Right renal cortex interstitium (tissue), 3 donors: ENCODE measurements at regions not wholly inside any gene's neighbourhood (a gene's known extent, or its start where the extent isn't known, plus 50 kb on each side); places are given as distances from the start of the nearest gene placed in this dataset.
"Not testable (repeated sequence)": the region's sequence is repeated elsewhere in the genome, so short reads cannot be mapped to it uniquely, and the experiment has no call there.

Experiments
- DNase-seq, 3 donors: peaks; one replicate each; pipeline ENCODE4 v3.0.0-alpha.2; 2013; ENCODE audit warnings: low read depth in 3 of 3, low spot score in 2 of 3

DNA sequence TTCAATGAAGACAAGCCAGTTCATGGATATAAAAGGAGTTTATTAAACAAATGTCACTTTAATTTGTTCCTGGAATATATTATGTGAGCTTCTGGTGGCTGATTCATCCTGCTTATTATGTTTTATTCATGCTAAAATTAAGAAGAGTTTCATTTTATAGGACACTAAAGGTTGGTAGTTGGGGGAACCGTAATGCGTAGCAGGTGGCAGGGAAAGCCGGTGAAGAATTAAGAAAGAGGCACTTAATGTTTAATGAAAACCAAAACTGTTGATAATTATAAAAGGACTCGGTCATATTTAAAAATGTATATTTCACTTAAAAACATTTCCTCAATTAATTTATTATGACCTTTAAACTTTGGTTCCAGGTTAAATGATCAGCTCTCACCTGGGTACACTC is 94.3 kb downstream of the XKR3 start:
- DNase-seq = not testable (repeated sequence)

GRCh38 chr22:16727491-16727890 is 97.7 kb downstream of the XKR3 start:
- DNase-seq = not testable (repeated sequence)

DNA sequence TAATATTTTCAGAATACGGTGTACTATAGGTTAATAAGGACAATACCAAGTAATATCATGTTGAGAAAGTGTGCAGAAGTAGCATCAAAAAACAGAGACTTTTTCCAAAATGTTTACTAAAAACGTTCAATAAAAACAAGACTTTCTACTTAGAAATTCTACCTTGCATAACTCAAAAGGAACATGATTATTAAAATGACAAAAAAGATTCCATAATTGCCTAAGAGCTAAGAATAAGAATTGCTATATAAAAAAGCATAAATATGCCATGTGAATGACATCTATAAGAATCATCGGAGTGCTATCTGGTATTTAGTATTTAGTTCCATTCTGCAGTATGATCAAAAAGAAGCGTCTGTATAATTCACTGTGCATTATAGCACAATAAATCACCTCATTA is 102.0 kb downstream of the XKR3 start:
- DNase-seq = not testable (repeated sequence)

DNA sequence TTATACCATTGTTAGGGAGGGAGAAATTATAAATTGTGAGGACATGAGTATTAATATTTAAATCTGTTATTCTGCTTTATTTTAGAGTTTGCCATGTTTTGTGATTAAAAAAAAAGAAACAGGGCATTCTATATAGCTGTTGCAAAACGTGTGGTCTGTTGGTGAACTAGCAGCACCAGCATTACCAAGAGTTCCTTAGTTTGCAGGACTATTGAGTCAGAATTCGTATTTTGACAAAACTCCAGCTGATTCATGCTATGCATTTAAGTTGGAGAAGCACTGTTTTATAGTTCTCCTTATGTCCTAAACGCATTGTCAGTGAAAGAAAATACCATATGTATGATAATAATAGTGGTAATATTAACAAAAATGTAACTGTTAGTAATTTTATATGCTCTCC is 102.6 kb downstream of the XKR3 start:
- not testable (repeated sequence) for DNase-seq

DNA sequence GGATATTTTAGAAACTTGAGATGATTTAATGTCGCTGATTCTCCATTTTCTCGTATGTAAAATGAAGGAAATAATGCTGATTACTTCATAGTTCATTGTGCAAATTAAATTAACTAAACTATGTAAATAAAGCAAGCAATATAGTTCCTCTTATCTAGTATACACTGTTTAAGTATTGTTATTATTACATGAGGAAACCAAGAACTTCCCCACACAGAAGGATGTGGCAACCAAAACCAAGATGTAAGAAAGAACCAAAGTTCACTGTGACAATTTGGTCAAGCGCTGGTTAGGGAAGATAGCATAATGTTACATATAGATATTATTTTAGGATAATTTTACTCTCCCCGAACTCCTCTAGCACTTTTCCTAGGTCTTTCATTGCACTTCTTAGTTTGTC is 103.2 kb downstream of the XKR3 start:
- no peak for DNase-seq

DNA sequence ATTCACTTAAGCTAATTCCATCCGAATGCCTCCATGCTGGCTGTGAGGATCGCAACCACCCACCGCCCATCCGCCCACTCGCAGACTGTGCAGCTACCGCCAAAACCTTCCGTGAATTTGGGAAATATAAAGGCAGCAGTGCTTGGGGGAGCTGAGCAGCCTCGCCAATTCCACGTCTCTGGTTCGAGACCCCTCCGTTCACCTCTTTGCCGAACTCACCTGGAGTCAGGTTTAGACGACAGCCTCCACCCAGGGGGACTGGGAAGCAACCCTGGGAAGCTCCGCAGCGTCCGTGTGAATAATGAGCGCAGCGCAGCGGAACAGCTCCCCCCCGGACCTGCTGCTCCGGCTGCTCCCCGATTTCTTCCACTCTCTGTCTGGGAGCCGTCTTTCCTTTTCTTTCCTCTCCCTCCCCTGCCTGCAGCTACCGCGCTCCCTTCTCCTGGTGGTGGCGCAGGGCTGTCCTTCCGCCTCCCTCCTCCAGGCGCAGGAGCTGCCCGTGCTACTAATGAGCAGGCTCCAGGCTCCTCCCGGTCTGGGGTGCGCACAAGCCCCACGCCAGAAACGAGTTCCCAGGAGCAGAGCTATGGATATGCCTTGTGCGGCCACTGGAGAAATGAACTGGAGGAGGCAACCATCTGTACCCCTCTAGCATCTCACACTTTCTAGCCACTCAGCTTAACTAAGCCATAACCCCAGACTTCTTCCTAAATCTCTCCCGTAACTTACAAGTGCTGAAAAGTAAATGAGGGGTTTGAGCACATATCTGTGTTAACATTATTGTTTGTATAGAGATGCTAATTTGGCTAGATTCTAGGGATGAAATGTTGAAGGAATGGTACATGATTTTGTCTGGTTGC is 107.3 kb downstream of the XKR3 start:
- DNase-seq = no peak

- not testable (repeated sequence) for DNase-seq
These were observed 110.6 kb downstream of the XKR3 start for GRCh38 chr22:16714568-16714967.

- not testable (repeated sequence) for DNase-seq
These were observed 109.8 kb upstream of the CCT8L2 start for GRCh38 chr22:16702318-16702870.

- not testable (repeated sequence) for DNase-seq
These were observed 107.8 kb upstream of the CCT8L2 start for GRCh38 chr22:16700390-16700789.

GRCh38 chr22:16699326-16699725 is 106.7 kb upstream of the CCT8L2 start:
- peak; percentile 20 to 46 (median 25) for DNase-seq

DNA sequence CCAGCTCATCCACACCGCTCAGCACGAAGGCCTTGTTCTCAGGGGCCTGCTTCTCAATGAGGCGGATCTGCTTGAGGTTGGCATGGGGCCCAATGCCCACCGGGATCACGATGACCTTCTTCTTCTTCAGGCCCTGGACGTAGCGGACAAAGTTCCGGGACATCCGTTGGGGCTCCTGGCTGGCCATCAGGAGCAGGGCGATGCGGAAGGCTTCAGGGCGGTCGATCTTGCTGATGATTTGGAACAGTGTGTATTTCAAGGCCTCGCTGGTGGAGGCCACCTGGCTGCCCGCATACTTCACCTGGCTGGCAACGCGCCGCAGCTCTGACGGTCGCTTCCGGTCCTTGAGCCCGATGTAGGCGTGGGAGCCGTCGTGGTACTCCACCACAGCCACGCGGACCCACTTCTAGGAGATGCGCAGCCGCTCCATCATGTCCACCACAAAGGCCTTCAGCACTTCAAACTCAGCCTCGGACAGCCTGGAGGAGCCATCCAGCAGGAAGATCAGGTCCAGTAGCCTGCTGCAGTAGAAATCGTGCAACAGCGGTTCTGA is 105.0 kb upstream of the CCT8L2 start:
- not testable (repeated sequence) for DNase-seq

DNA sequence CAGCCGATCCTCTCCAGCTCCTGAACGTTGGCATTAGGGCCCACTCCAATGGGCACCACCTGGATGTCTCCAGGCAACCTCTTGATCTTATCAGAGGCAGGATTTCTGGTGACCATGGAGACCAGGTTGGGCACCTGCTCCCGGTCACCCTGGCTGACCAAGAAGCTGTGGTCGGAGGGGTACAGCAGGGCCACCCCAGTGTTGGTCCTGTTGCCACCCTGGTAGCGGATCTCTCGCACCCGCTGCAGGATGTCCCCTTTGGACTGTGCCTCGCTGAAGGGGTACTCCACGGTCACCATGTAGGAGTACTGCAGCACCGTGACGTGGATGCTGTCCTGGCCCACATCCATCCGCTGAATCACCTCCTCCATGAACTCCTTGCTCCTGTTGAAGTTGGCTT is 104.3 kb upstream of the CCT8L2 start:
- not testable (repeated sequence) for DNase-seq

DNA sequence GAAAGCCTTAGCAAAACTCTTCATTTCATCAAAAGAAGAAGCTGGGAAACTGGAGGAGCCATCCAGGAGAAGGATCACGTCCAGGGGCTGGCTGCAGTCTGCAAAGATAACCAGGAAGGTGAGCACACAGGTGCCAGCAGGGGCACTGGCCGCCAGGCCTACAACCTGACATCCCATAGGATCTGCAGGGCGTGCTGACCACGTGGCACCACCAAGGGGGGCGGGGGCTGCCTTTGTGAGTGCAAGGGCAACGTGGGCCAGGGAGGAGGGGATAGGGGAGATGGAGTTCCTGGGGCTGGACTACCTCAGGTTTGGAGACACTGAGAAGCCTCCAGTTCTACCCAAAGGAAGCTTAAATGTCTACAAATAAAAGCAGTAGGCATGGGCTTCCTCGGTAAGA is 102.7 kb upstream of the CCT8L2 start:
- no peak for DNase-seq

GRCh38 chr22:16693747-16694146 is 101.1 kb upstream of the CCT8L2 start:
- DNase-seq = not testable (repeated sequence)

DNA sequence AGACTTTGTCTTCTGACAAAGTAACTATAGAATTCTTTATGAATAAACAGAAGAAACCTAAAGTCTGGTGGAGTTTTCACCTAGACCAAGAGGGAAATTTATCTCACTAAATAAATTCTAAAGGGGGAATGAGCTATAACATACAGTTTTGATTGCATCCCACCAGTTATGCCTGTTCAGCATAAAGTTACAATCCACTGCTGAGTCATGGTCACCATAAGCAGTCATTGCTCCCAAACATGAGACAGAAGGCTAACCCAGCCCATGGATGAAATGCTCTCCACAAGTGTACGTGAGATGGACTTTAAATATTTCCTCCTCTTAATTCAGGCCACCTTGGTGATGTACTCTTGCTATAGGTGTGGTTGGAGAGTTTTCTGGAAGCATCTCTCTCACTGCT is 96.7 kb upstream of the CCT8L2 start:
- DNase-seq = not testable (repeated sequence)

GRCh38 chr22:16681290-16681689 is 88.7 kb upstream of the CCT8L2 start:
- DNase-seq = not testable (repeated sequence)

DNA sequence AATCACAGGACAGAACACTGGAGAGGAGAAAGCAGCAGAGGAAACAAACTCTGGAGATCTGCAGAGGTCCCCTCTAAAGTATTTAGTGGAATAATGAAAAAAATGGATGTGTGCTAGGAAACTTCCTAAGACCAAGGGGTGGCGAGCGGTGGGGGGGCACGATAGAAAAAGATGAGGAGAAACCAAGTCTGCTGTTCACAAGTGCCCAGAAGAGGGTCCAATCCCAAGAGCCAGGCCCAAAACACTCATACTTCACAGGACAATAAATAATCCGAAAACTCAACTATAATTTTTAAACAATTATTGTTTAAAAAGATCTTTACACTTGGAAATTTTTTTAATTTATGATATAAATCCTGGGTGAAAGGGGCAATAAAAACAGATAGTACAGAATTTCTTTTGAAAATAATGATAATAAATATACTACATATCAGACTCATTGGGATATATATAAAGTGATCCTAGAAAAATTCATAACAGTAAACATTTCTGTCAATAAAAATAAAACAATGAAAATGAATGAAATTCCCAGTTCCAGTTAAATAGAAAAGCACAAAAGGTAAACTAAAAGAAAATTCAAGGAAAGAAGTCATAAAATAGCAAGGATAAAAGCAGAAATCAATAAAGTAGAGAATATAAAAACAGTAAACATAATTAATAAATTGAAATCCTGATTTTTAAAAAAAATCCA is 87.7 kb upstream of the CCT8L2 start:
- DNase-seq = not testable (repeated sequence)

GRCh38 chr22:16679191-16679834 is 86.7 kb upstream of the CCT8L2 start:
- DNase-seq = not testable (repeated sequence)

DNA sequence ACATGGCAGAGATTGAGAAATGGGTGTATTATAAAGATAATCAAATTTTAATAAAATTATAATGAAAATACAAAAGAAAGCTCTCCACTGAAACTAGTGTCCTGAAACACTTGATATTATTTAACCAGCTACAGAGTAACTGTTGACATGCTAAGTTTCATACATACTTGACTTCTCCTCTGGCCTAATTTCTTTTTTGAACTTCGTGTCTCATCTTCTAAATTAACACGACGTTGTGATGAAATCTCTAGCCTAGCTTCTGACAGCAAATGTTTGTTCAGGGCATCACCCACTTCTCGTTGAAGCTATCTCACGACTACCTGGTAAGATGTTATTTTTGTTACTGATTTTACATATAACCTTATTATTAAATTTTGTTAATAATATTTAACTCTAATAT is 80.8 kb upstream of the CCT8L2 start:
- DNase-seq = not testable (repeated sequence)

GRCh38 chr22:16665610-16666009 is 73.0 kb upstream of the CCT8L2 start:
- not testable (repeated sequence) for DNase-seq

GRCh38 chr22:16662330-16662729 is 69.7 kb upstream of the CCT8L2 start:
- not testable (repeated sequence) for DNase-seq
